Epithelial cell of proximal tubule (primary cell): ENCODE measurements at regions not wholly inside any gene's neighbourhood (a gene's known extent, or its start where the extent isn't known, plus 50 kb on each side); places are given as distances from the start of the nearest gene placed in this dataset.

Source experiments
- DNase-seq: peaks from one replicate; pipeline ENCODE4 v3.0.0-alpha.2; 2011; ENCODE audit warnings: low read depth
- H3K4me3 ChIP-seq: 2 replicates; pipeline ENCODE4 v1.5.1; 2011; ENCODE audit warnings: low read depth, mild to moderate bottlenecking, low read length
- TF ChIP-seq, protein P1 (sequence below): conservative IDR thresholded peaks from 2 replicates; pipeline ENCODE4 v1.5.1; 2012; ENCODE audit warnings: low read depth, mild to moderate bottlenecking, low read length

DNA sequence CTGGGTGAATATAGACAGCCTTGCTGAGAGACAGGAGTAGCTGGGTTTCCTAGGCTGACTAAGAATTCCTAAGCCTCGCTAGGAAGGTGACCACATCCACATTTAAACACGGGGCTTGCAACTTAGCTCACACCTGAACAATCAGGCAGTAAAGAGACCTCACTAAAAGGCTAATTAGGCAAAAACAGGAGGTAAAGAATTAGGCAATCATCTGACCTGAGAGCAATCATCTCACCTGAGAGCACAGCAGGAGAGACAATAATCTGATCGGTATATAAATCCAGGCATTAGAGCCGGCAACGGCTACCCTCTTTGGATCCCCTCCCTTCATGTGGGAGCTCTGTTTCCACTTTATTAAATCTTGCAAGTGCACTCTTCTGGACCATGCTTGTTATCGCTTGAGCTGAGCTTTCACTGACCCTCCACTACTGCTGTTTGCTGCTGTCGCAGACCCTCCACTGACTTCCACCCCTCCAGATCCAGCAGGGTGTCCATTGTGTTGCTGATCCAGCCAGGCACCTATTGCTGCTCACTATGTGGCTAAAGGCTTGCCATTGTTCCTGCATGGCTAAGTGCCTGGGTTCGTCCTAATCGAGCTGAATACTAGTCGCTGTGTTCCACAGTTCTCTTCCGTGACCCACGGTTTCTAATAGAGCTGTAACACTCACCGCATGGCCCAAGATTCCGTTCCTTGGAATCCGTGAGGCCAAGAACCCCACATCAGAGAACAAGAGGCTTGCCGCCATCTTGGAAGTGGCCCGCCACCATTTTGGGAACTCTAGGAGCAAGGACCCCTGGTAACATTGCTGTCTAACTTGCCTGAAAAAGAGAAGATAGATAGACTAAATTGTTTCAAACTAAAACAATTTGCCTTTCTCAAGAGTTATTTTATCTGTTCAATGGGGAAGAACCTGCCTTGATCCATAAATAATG is 100.7 kb downstream of the TMSB4Y start:
- TF ChIP-seq, protein P1, sequence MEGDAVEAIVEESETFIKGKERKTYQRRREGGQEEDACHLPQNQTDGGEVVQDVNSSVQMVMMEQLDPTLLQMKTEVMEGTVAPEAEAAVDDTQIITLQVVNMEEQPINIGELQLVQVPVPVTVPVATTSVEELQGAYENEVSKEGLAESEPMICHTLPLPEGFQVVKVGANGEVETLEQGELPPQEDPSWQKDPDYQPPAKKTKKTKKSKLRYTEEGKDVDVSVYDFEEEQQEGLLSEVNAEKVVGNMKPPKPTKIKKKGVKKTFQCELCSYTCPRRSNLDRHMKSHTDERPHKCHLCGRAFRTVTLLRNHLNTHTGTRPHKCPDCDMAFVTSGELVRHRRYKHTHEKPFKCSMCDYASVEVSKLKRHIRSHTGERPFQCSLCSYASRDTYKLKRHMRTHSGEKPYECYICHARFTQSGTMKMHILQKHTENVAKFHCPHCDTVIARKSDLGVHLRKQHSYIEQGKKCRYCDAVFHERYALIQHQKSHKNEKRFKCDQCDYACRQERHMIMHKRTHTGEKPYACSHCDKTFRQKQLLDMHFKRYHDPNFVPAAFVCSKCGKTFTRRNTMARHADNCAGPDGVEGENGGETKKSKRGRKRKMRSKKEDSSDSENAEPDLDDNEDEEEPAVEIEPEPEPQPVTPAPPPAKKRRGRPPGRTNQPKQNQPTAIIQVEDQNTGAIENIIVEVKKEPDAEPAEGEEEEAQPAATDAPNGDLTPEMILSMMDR, result no peak
- no peak overlapping the region for H3K4me3 ChIP-seq

DNA sequence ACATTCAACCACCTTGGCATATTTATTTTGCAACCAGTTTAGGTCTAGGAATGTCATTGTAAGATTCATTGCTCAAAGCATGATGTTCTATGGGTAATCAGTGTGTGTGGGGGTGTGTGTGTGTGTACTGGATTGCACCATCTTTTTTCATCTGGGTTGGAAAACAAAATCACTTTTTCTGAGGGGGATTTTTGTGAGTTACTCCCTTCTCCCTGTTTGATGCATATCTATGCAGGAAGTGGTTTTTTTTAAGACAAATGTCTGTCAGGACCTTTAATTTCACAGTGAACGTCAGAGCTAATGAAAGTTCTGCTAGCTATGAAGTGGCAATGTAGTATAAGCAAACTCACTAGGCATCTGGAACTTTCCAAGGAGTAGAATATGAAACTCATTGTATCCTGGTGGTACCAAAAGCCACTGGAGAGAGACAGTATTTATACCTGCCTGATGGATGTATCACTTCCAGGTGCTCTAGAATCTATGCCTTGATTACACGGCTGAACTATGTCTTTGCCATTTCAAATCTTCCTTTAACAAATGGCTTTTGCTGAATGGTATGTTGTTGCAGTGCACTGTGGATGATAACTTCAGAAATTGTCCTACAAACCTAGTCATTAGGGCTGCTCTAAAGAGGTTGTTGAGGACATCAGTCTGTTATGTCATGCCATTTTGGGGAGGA is 101.5 kb downstream of the TMSB4Y start:
- TF ChIP-seq, protein P1, result no peak
- no peak for DNase-seq

More for the DNA sequence above, 100.7 kb downstream of the TMSB4Y start:
- DNase-seq, result no peak

DNA sequence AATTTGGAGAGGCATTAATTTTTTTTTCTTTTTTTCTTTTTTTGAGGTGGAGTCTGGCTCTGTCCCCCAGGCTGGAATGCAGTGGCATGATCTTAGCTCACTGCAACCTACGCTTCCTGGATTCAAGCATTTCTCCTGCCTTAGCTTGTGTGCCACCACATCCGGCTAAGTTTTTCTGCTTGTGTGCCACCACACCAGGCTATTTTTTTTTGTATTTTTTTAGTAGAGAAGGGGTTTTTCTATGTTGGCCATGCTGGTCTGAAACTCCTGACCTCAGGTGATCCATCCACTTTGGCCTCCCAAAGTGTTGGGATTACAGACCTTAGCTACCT is 102.0 kb downstream of the TMSB4Y start:
- DNase-seq, result no peak
- no peak overlapping the region for H3K4me3 ChIP-seq
- TF ChIP-seq, protein P1, result no peak

More for the DNA sequence above, 101.5 kb downstream of the TMSB4Y start:
- H3K4me3 ChIP-seq, result no peak overlapping the region

DNA sequence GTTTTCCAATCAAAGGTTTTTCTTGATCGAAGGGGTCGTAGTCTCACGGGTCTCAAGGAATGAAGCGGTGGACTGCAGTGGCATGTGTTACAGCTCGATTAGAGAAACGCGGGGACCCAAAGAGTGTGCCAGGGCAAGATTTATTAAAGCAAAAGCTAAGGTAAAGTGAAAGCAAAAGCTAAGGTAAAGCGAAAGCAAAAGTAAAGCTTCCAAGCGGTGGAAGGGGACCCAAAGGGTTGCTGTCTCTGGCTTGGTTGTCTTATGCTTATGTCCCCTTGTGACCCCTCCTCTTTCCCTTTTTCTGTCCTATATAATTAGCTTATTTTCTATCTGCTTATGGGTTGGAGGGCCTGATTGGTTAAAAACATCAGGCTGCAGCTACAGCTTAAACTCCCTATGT is 126.4 kb downstream of the TMSB4Y start:
- no peak overlapping the region for H3K4me3 ChIP-seq
- TF ChIP-seq, protein P1, result no peak
- DNase-seq, result no peak

DNA sequence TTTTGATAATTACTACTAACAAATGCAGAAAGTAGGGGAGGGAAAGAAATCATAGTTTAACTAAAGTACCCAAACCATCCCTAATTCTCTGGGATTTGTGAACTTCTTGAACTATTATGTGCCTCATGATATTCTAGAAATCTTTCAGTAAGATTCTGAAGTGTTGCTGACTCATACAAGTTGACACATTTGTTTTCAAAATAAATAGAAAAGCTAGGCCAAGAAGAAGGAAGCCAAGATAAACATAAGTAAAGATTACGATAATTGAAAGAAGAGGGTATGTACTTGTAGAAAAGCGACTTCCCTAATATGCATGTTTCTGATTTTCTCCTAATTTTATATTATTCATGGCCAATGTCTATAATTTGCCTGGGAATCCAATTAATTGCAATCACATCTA is 140.7 kb downstream of the TMSB4Y start:
- H3K4me3 ChIP-seq, result no peak overlapping the region
- DNase-seq, result no peak
- TF ChIP-seq, protein P1, result no peak

DNA sequence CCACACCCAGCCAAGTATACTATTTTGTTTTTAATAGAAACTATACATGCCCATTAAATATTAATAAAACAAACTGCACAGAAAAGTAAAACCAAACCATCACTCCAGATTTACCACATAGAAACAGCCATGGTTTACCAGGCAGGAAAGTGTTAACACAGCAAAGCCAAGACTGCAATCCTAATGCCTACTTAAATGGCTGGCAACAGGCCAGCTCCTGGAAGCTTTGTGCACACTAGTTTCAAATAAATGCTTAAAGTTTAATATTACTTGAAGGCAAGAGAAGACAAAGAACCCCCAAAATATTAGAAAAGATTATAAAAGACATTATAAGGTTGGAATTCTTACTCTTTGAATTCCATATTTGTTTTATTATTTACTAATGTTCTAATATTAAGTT is 141.0 kb downstream of the VCY start:
- no peak for DNase-seq
- H3K4me3 ChIP-seq, result no peak overlapping the region
- TF ChIP-seq, protein P1, result no peak
